Hepatic stellate cell (primary cell): ENCODE measurements at regions not wholly inside any gene's neighbourhood (a gene's known extent, or its start where the extent isn't known, plus 50 kb on each side); places are given as distances from the start of the nearest gene placed in this dataset.
"Not testable (repeated sequence)": the region's sequence is repeated elsewhere in the genome, so short reads cannot be mapped to it uniquely, and the experiment has no call there.

Experiments used
- DNase-seq: peaks from one replicate; pipeline ENCODE4 v3.0.0; 2011; ENCODE audit warnings: low spot score

DNA sequence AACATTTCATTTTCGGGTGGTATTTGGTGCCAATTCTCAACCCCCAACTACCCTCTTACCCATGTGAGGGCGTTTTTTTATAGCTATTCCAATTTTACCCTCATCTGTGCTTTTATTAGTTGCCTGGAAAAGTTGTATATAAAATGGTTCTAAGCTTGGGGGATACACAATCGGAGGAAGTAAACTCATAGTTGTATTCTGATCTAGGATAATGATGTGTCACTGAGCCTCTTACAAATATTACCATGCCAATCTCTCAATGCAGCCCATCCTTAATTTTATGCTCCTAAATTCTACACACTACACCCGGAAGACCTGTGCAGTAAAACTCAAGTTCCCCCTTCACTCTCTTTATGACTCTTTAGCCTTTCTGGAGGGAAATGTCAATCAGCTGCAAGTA is 1206.5 kb upstream of the FLRT2 start:
- no peak for DNase-seq

DNA sequence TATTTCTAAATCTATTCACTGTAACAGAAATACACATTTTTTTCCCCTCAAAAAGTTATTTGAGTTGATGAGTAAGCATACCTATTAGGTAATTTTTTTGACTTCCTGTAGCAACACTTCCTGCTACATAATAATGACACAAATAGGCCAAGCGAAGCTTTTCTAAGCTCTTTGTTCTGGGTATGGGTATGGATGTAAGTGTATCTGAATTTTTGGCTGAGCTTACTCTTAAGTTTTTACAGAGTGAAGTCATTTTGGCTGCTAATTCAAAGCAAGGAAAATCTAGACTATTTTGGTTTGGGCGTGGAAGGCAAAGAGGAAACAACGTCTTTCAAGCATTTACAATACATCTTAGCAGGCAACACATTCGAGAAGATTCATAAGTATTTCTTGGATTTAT is 1206.0 kb upstream of the FLRT2 start:
- DNase-seq = no peak

GRCh38 chr14:84336433-84336832 is 1193.5 kb upstream of the FLRT2 start:
- no peak for DNase-seq

DNA sequence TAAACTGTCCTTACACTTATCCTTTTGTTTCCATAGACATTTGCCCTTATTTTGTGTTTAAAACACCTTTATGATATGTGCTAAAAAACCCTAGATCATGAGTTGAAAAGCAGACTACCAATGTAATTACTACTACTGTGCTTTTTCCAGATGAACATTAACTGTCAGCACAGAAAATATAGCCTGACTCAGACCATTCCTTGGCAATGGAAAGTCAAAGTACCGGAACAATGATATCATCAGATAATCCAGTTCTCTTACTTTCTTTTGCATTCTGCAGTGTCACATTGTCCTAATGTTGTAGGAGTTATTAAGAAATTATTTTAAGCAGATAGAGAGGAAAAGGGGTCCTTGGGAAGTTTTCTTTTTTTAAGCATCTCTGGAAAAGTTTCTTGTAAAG is 1189.0 kb upstream of the FLRT2 start:
- no peak for DNase-seq

DNA sequence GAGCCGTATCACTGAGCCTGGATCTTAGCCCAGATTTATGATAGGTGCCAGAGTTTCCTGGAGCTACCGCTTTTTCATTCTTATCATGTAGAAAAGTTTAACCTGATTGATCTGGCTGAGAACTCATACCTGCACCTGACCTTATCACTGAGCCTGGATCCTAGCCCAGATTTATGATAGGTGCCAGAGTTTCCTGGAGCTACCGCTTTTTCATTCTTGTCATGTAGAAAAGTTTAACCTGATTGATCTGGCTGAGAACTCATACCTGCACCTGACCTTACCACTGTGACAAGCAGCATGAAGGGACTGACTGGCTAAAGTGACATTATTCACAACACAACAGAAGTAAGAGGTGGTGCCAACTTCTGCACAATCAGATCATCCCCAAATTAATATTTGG is 1188.1 kb upstream of the FLRT2 start:
- DNase-seq = not testable (repeated sequence)

- no peak for DNase-seq
Observed at GRCh38 chr14:84343656-84344055, 1186.3 kb upstream of the FLRT2 start.

DNA sequence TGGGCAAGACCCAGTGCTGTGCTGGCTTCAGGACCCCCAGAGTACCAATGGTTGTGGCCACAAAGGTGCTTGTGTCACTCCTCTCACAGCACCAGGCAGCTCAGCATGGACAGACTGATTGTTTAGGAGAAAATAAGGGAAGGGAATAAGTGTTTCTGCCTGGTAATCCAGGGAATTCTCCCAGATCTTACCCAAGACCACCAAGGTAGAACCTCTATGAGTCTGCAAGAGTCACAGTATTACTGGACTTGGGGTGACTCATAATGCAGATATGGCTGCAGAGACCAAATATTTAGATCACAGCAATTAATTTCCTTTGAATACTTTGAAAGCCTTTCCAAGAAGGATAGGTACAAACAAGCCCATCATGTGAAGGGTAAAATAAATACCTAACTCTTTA is 1178.3 kb upstream of the FLRT2 start:
- DNase-seq = no peak

DNA sequence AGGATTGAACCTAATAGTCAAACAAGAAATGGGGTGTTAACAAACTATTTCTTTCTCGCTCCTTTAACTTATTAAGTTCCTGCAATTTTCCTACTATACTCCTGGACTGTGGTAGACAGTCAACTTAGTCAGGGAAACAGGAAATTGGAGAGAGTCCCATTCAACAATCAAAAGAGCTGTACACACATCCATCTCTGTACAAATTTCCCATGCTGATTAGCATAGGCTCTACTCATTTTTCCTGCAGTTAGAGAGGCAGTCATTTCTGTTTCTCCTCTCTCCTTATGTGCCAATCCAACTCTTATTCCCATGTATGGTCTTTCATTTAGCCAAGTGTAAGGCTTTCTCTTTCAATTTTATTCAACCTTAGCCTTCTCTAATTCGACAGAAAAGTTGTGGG is 1168.5 kb upstream of the FLRT2 start:
- DNase-seq = no peak

- no peak for DNase-seq
Observed at GRCh38 chr14:84375235-84375634, 1154.7 kb upstream of the FLRT2 start.

- DNase-seq = no peak
Observed at GRCh38 chr14:84390010-84390409, 1139.9 kb upstream of the FLRT2 start.

GRCh38 chr14:84397631-84398030 is 1132.3 kb upstream of the FLRT2 start:
- no peak for DNase-seq

DNA sequence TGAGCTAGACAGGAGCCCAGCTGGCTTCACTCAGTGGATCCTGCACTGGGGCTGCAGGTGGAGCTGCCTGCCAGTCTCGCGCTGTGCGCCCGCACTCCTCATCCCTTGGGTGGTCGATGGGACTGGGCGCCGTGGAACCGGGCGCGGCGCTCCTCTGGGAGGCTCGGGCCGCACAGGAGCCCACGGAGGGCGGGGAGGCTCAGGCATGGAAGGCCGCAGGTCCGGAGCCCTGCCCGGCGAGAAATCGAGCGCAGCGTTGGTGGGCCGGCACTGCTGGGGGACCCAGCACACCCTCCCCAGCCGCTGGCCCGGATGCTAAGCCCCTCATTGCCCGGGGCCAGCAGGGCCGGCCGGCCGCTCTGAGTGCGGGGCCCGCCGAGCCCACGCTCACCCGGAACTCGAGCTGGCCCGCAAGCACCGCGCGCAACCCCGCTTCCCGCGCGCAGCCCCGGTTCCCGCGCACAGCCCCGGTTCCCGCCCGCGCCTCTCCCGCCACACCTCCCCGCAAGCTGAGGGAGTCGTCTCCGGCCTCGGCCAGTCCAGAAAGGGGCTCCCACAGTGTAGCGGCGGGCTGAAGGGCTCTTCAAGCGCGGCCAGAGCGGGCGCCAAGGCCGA is 1130.5 kb upstream of the FLRT2 start:
- no peak for DNase-seq

DNA sequence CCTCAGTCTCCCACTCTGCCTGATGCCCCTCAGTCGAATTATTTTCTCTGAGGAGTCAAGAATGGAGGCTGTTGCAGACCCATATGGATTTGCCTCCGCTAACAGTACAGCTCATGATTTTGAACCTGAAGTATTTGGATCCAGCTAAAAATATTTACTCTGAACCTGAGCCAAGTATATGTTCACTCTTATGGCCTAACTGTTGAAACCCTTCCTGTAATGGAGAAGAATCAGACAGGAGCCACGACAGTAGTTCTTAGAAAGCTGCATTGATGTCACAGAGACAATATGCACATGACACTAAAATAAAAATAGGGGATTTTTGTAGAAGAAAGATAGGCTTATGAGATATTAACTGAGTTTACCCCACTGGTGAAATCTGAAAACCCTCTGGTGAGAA is 1128.3 kb upstream of the FLRT2 start:
- DNase-seq = no peak

DNA sequence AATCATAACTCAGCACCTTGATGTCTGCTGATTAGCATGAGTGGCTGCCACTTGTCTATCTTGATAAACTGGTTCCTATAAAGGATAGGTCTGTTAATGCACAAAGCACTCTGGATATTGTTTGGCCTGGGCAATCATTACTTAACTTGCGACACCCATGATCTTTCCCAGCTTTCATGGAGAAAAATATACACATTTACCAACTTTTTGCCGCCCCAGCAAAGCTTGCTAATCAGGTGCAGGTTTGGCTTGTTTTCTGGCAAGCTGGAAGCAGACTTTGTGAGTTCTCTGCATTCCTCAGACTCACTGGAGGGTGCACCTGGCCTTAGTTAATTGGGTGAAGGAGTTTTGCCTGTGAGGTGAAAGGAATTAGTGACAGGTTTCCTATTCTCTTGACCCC is 1126.4 kb upstream of the FLRT2 start:
- no peak for DNase-seq

- DNase-seq = no peak
Observed at GRCh38 chr14:84404246-84404645, 1125.7 kb upstream of the FLRT2 start.

- no peak for DNase-seq
Observed at GRCh38 chr14:84409435-84409834, 1120.5 kb upstream of the FLRT2 start.

DNA sequence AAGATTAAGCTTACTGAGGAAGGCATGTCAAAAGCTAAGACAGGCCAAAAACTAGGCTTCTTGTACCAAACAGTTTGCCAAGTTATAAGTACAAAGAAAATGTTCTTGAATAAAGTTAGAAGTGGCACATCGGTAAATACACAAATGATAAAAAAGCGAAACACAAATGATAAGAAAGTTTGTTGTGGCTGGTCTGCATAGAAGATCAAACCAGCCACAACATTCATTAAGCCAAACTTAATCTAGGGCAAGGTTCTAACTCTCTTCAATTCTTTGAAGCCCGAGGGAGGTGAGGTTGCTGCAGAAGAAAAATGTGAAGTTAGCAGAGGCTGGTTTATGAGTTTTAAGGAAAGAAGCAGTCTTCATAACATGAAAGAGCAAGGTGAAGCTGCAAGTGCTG is 1119.6 kb upstream of the FLRT2 start:
- no peak for DNase-seq

DNA sequence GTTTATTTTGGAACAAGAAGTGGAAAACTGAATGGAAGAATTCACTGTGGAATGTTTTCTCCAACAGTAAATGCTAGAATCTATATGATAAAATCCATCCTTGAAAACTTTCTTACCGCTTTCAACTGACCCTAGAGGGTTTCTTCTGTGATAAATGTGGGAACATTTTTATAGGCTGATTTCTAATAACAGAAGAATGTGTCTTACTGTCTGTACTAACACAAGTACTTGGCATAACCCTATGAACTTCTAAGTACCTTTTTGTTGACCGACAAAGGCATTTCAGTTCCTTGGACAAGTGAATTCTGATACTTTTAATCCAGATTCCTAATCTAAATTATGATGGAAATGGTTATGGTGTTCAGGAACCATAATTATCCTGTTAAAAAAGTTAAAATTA is 1109.7 kb upstream of the FLRT2 start:
- no peak for DNase-seq

DNA sequence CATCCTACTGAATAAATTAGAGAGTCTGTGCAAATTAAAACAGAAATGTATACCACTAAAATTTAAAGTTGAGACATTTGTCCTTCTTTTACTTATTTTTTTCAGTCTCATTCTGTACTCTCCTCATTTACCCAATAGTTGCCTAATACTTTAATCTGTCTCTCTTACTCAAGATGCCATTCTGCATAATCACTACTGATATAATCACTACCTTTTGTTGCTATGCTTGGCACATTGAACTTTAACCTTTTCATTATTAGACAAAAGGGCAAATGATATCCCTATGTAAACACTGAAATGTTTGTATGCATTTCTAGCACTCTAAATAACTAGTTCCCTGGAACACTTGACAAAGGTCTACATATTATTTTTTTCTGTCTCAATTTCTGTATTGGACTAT is 1108.3 kb upstream of the FLRT2 start:
- DNase-seq = no peak

GRCh38 chr14:84425968-84426367 is 1104.0 kb upstream of the FLRT2 start:
- no peak for DNase-seq

GRCh38 chr14:84432676-84433075 is 1097.3 kb upstream of the FLRT2 start:
- no peak for DNase-seq

- DNase-seq = no peak
Observed at GRCh38 chr14:84433961-84434360, 1096.0 kb upstream of the FLRT2 start.

DNA sequence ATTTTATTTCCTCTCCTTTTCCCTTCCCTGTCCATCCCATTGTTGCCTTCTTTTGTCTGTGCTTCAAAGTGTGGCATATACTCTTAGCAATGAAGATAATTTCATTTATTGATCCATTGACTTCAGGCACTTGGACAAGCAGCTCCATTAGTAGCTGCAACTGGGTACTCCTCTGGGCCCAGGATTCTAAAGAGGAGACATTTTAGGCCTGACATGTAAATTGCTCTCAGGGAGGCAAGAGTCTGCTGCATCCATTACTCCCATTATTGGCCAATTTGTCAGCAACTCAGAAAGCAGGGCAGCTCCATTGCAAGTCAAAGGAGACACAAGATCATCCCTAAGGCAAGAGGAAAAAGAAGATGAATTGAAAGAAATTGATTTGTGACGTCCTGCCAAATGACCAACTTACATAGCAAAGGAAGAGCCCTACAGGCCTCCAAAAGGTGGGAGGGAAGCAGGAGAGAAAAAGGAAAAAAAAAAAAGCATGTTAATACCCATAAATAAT is 1094.1 kb upstream of the FLRT2 start:
- DNase-seq = no peak

DNA sequence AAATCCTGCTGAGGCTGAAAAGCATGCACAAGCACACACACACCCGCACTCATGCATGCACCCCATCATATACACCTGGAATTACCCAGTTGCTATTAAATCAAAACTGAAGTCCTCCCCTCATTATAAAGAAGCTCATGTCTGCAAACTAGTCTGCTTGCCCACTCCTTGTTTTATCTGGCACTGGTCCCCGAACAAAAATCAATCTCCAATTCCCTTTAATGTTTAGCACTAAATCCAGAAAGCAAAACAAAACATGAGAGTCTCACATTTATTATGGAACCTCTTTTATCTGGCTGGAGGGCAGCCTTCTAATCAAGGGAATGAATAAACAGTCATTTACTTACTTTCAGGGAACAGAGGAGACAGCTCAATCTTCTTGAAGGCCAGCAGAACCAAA is 1093.4 kb upstream of the FLRT2 start:
- no peak for DNase-seq

GRCh38 chr14:84442521-84442920 is 1087.4 kb upstream of the FLRT2 start:
- DNase-seq = no peak
